GM12878 (cell line): ENCODE measurements at regions not wholly inside any gene's neighbourhood (a gene's known extent, or its start where the extent isn't known, plus 50 kb on each side); places are given as distances from the start of the nearest gene placed in this dataset.

Experiments used
- ATAC-seq: fragments of 200-7000 bp; cut with Tn5 transposase; 3 replicates; pipeline ENCODE4 v1.9.1; 2020; ENCODE audit warnings: mild to moderate bottlenecking, moderate library complexity
- BruUV-seq: library from RNA; stranded (reverse); fragments of 400-500 nt; replicated peaks from 2 replicates; lab custom pipeline; 2021; lab: Mats Ljungman, UMichigan
- CTCF ChIA-PET: fragments of 300-600 bp; sonication (Branson Sonifier 250); formaldehyde crosslinking; extraction: SDS; loops from one replicate; lab custom pipeline; 2021; ENCODE audit warnings: inconsistent platforms; lab: Yijun Ruan, JAX
- POLR2A ChIA-PET: fragments of 350-600 bp; formaldehyde crosslinking; extraction: SDS; loops from one replicate; lab custom pipeline; 2021; ENCODE audit warnings: inconsistent platforms; lab: Charles Lee
- RAD21 ChIA-PET: fragments of 300-600 bp; sonication (Branson Sonifier 250); formaldehyde crosslinking; loops from one replicate; lab custom pipeline; 2023; ENCODE audit warnings: antibody characterized with exemption; ENCODE audit not compliant: unreplicated experiment; lab: Charles Lee
- SMC1A ChIA-PET: fragments of 300-600 bp; sonication (Branson Sonifier 250); formaldehyde crosslinking; loops from one replicate; lab custom pipeline; 2023; ENCODE audit not compliant: unreplicated experiment, uncharacterized antibody; lab: Charles Lee
- DNase-seq: peaks from one replicate; pipeline ENCODE4 v3.0.0-alpha.2; 2011; ENCODE audit warnings: low read depth, low spot score
- FAIRE-seq: peaks from 3 replicates; lab custom pipeline; 2011; peaks lifted over from hg19 to GRCh38; lab: Jason Lieb, UNC
- H2AFZ ChIP-seq: 2 replicates; pipeline ENCODE4 v1.6.0; 2011; ENCODE audit warnings: low read depth, low read length, control low read depth; ENCODE audit not compliant: control insufficient read depth
- H3K27ac ChIP-seq: 2 replicates; pipeline ENCODE4 v1.5.1; 2011; ENCODE audit warnings: control low read depth; ENCODE audit not compliant: control insufficient read depth, insufficient read depth
- H3K27me3 ChIP-seq, 2 experiments: replicated peaks in 1 of 2; 2 replicates each; pipeline versions ENCODE4 v1.6.0 to v1.6.1; 2011; ENCODE audit warnings: low read length in 1 of 2; ENCODE audit not compliant: control insufficient read depth in 2 of 2, insufficient read depth in 2 of 2
- H3K36me3 ChIP-seq, 2 experiments: 2 replicates each; pipeline ENCODE4 v1.5.1; 2011; ENCODE audit warnings: low read length in 1 of 2; ENCODE audit not compliant: control insufficient read depth in 2 of 2, insufficient read depth in 2 of 2
- H3K4me1 ChIP-seq: 2 replicates; pipeline ENCODE4 v1.6.1; 2011; ENCODE audit warnings: mild to moderate bottlenecking, low read length, moderate library complexity, mixed read lengths; ENCODE audit not compliant: control insufficient read depth, insufficient read depth
- H3K4me2 ChIP-seq: 2 replicates; pipeline ENCODE4 v1.6.0; 2011; ENCODE audit warnings: control low read depth; ENCODE audit not compliant: control insufficient read depth, insufficient read depth
- H3K4me3 ChIP-seq: fragments of 200-600 bp; sonication (generic); 2 replicates; pipeline ENCODE4 v1.5.1; 2016
- H3K79me2 ChIP-seq: 2 replicates; pipeline ENCODE4 v1.6.0; 2011; ENCODE audit warnings: low read length; ENCODE audit not compliant: control insufficient read depth, insufficient read depth
- H3K9ac ChIP-seq: 2 replicates; pipeline ENCODE4 v1.8.0; 2011; ENCODE audit warnings: low read length, control low read depth, mixed read lengths; ENCODE audit not compliant: control insufficient read depth, insufficient read depth
- H3K9me3 ChIP-seq: replicated peaks from 3 replicates; pipeline ENCODE4 v1.5.1; 2011; ENCODE audit warnings: mild to moderate bottlenecking, low read length; ENCODE audit not compliant: control insufficient read depth, insufficient read depth
- H4K20me1 ChIP-seq: 2 replicates; pipeline ENCODE4 v1.6.0; 2011; ENCODE audit not compliant: control insufficient read depth, insufficient read depth
- ASH2L ChIP-seq: fragments of 300-600, 200-600 bp; sonication (generic); IDR thresholded peaks from 2 replicates; pipeline ENCODE4 v1.6.1; 2017; ENCODE audit warnings: low read depth, mild to moderate bottlenecking, borderline replicate concordance
- EGR1 ChIP-seq, 2 experiments: IDR thresholded peaks; 1 replicate in 1 of 2; 2 replicates in 1 of 2; pipeline ENCODE4 v1.6.1; 2011 to 2012; ENCODE audit warnings: low read depth in 2 of 2, low read length in 2 of 2, borderline replicate concordance in 1 of 2, mild to moderate bottlenecking in 1 of 2, moderate library complexity in 1 of 2
- EP300 ChIP-seq, 2 experiments: fragments of 150-350 bp in 1 of 2; IDR thresholded peaks; 2 replicates each; pipeline ENCODE4 v1.6.1; 2011 to 2012; ENCODE audit warnings: low read depth in 2 of 2, low read length in 2 of 2, borderline replicate concordance in 1 of 2, improper control_type of control experiment in 1 of 2, inconsistent platforms in 1 of 2; ENCODE audit not compliant: control insufficient read depth in 1 of 2
- FOXM1 ChIP-seq: IDR thresholded peaks from 2 replicates; pipeline ENCODE4 v1.6.1; 2012; ENCODE audit warnings: low read depth, mild to moderate bottlenecking, inconsistent platforms, low read length, moderate library complexity
- HCFC1 ChIP-seq: fragments of 150-350 bp; IDR thresholded peaks from 2 replicates; pipeline ENCODE4 v1.6.1; 2014; ENCODE audit warnings: low read length
- NFIC ChIP-seq: IDR thresholded peaks from 2 replicates; pipeline ENCODE4 v1.6.1; 2012; ENCODE audit warnings: low read depth, mild to moderate bottlenecking, inconsistent platforms, low read length, moderate library complexity
- SMAD1 ChIP-seq: fragments of 450-650 bp; IDR thresholded peaks from 2 replicates; pipeline ENCODE4 v1.6.1; 2018; ENCODE audit warnings: mild to moderate bottlenecking, low read depth; ENCODE audit not compliant: partially characterized antibody
- ZNF384 ChIP-seq: IDR thresholded peaks from 2 replicates; pipeline ENCODE4 v1.6.1; 2012; ENCODE audit warnings: low read depth, mild to moderate bottlenecking, low read length, improper control_type of control experiment, borderline replicate concordance
- WGBS: methylation state at CpG from one replicate; pipeline ENCODE4 v1.1.6; 2016; ENCODE audit warnings: low lambda C conversion rate; ENCODE audit not compliant: insufficient replicate concordance, insufficient coverage; ENCODE audit errors: missing lambda C conversion rate; 5-methylcytosine and 5-hydroxymethylcytosine counted together
- in situ Hi-C: fragments of 300-500 bp; cut with MboI; formaldehyde crosslinking; loops from 9 replicates; pipeline ENCODE4 v1.14.3; 2018; ENCODE audit warnings: mixed read lengths
- intact Hi-C: fragments of 100-400 bp; cut with micrococcal nuclease; formaldehyde crosslinking; loops from one replicate; pipeline ENCODE4 v1.14.2; 2022; ENCODE audit not compliant: unreplicated experiment
- TF ChIP-seq, protein P1 (sequence below): fragments of 450-650 bp; formaldehyde crosslinking; IDR thresholded peaks from 2 replicates; pipeline ENCODE4 v1.5.0; 2022; ENCODE audit warnings: mild to moderate bottlenecking, missing genetic modification characterization

DNA sequence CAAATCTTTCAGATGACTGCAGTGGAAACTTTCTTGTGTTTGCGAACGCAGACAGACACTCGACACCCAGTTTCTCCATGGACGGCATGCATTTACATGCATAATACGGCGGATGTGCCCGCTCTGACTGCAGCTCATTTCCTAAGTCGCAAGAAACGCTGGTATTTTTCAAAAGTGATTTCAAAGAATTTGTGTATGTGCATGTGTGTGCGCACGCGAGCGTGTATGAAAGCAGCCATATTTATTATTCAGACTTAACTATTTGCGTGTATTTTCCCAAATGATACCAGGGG, 436.5 kb upstream of the MGMT start:
- Histone ChIP-seq H3K4me1 (no peaks in the 10 kb centered on the region), H4K20me1 (no peaks in the 10 kb centered on the region), H3K4me3 (no peak overlapping the region), H3K36me3 (no peaks in the 10 kb centered on the region), H3K79me2 (no peaks in the 10 kb centered on the region), H3K27me3 (no peaks in the 10 kb centered on the region; a peak in 1 of 4 replicates), H3K9me3 (no peaks in the 10 kb centered on the region), H3K27ac (no peak overlapping the region), H3K4me2 (no peak overlapping the region), H3K9ac (no peak overlapping the region), H2AFZ (no peak overlapping the region)
- RAD21 ChIA-PET = no interaction called here
- in situ Hi-C loops (loop anchor here (25.0 kb wide), 1 partner anchor 1082 kb away; the partner anchor contains the start of gene C10orf143), intact Hi-C loops (loop anchor here (2.0 to 5.0 kb wide), 2 partner anchors 302 to 937 kb away; no protein-coding TSS in a partner anchor)
- POLR2A ChIA-PET = no interaction called here
- WGBS = 67% methylated on average over 14 of the region's 14 CpGs
- TF ChIP-seq SMAD1 (no peak), FOXM1 (no peak), HCFC1 (no peak), ASH2L (no peak), ZNF384 (no peak), EGR1 (IDR thresholded peaks at IDR 0.05; ENCODE audit: borderline replicate concordance in 1 of 2, low read depth in 2 of 2, low read length in 2 of 2) (no peak), EP300 (IDR thresholded peaks at IDR 0.05; ENCODE audit: borderline replicate concordance in 1 of 2, control insufficient read depth in 1 of 2, low read depth in 2 of 2, low read length in 2 of 2) (no peak), NFIC (no peak)
- TF ChIP-seq, protein P1, sequence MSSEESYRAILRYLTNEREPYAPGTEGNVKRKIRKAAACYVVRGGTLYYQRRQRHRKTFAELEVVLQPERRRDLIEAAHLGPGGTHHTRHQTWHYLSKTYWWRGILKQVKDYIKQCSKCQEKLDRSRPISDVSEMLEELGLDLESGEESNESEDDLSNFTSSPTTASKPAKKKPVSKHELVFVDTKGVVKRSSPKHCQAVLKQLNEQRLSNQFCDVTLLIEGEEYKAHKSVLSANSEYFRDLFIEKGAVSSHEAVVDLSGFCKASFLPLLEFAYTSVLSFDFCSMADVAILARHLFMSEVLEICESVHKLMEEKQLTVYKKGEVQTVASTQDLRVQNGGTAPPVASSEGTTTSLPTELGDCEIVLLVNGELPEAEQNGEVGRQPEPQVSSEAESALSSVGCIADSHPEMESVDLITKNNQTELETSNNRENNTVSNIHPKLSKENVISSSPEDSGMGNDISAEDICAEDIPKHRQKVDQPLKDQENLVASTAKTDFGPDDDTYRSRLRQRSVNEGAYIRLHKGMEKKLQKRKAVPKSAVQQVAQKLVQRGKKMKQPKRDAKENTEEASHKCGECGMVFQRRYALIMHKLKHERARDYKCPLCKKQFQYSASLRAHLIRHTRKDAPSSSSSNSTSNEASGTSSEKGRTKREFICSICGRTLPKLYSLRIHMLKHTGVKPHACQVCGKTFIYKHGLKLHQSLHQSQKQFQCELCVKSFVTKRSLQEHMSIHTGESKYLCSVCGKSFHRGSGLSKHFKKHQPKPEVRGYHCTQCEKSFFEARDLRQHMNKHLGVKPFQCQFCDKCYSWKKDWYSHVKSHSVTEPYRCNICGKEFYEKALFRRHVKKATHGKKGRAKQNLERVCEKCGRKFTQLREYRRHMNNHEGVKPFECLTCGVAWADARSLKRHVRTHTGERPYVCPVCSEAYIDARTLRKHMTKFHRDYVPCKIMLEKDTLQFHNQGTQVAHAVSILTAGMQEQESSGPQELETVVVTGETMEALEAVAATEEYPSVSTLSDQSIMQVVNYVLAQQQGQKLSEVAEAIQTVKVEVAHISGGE = no peak
- DNase-seq (no peak), FAIRE-seq (no peak), ATAC-seq (no peak)
- CTCF ChIA-PET = interaction anchor here (1.9 kb wide), 1 partner anchor 1098 kb away, joined by 5 read pairs; no protein-coding TSS in a partner anchor
- BruUV-seq = no TSS peak
- SMC1A ChIA-PET = interaction anchor here (0.6 to 1.4 kb wide), 2 partner anchors 1098 to 1115 kb away, joined by 3 read pairs; no protein-coding TSS in a partner anchor
